OCI-LY1 (cell line): ENCODE measurements at regions not wholly inside any gene's neighbourhood (a gene's known extent, or its start where the extent isn't known, plus 50 kb on each side); places are given as distances from the start of the nearest gene placed in this dataset.

Source experiments
- EZH2 ChIP-seq: fragments of 200-600 bp; sonication (generic), shearing (Covaris generic); IDR thresholded peaks from 2 replicates; pipeline ENCODE4 v1.8.0; 2017; ENCODE audit warnings: borderline replicate concordance, mixed run types, mild to moderate bottlenecking, antibody characterized with exemption, low read length, moderate library complexity, mixed read lengths
- TF ChIP-seq, protein P1 (sequence below): fragments of 200-600 bp; sonication (generic), shearing (Covaris generic); IDR thresholded peaks from 2 replicates; pipeline ENCODE4 v1.5.1; 2017; ENCODE audit warnings: mild to moderate bottlenecking, antibody characterized with exemption, low read length, moderate library complexity, mixed read lengths

DNA sequence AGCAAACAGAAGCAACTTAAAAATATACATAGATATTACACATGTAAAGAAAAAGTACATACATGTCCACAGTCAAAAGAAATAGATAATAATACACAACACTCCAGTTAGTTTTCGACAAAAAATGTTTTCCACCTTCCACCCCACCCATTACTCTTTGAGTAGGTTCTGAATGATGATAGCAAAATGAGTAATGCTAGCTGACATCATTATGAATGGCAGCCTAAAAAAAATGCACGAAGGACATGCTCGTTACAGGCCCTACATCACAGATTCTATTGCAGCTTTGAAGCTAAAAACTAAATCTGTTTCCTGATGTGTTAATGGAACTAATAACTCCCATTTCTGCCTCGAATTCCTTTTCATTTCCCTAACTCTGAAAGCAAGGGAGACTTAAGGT is 578.7 kb upstream of the NETO1 start:
- TF ChIP-seq, protein P1, sequence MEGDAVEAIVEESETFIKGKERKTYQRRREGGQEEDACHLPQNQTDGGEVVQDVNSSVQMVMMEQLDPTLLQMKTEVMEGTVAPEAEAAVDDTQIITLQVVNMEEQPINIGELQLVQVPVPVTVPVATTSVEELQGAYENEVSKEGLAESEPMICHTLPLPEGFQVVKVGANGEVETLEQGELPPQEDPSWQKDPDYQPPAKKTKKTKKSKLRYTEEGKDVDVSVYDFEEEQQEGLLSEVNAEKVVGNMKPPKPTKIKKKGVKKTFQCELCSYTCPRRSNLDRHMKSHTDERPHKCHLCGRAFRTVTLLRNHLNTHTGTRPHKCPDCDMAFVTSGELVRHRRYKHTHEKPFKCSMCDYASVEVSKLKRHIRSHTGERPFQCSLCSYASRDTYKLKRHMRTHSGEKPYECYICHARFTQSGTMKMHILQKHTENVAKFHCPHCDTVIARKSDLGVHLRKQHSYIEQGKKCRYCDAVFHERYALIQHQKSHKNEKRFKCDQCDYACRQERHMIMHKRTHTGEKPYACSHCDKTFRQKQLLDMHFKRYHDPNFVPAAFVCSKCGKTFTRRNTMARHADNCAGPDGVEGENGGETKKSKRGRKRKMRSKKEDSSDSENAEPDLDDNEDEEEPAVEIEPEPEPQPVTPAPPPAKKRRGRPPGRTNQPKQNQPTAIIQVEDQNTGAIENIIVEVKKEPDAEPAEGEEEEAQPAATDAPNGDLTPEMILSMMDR = no peak
- no peak for TF ChIP-seq EZH2
